ENCODE measurements at regions not wholly inside any gene's neighbourhood (a gene's known extent, or its start where the extent isn't known, plus 50 kb on each side); places are given as distances from the start of the nearest gene placed in this dataset.
"Not testable (repeated sequence)": the region's sequence is repeated elsewhere in the genome, so short reads cannot be mapped to it uniquely, and the experiment has no call there.

DNA sequence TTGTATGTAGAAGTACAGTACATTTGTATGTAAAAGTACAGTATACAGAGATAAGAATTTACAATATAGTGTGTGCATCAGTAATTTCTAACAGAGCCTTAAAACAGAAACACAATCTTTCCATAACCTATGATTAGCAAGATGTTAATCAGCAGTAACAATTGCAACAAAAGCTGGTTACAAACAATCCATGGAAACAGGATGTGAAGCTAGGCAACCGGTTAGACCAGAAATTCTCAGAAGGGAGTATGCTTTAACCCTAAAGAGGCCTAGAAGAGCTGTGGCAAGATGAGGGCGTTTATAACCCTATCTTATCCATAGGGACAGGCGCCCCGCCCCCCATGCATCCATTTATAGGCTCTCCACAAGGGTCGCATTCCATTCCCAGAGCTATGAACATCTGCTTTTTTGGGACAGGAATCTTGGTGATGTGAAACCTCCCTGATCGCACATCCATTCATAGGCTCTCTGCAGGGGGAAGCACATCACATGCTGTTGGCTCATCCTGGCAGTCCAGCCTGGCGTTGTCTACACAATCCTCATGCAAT is 180.3 kb downstream of the PDGFRA start:
- DNase-seq: not testable (repeated sequence)

DNA sequence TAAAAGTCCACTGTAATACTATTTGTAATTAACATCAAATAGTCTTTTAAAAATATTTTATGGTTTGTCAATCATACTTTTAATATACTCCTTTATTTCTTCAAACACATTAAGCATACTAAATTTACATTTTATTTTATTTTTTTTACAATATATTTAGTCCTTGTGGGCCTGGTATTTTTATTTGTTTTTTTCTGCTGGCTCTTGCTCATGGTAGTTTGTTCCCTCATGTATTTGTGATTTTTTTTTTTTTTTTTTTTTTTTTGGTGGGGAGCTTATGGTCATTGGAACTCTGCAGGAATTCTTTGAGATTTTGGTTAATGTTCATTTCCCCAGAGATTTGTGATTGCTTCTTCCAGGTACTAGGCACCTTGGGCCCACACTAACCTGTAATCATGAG is 185.5 kb downstream of the PDGFRA start:
- no peak for DNase-seq

DNA sequence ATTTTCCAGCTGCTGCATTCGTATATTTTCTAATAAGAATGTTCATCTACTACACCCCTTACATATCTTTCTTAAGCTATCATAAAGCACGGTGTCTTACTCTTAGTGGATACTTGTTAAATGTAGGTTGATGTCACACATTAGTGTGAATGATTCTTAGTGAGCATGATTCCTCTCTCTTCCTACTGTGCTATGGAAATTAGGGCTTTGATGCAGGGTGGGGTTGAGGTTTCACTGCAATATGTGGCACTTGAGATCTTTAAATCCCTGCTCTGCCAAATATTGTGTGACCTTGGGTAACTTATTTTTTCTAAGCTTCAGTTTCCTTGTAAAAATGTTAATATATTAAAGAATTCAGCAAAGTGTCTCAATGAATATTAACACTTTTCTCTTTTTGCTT is 188.4 kb downstream of the PDGFRA start:
- no peak for DNase-seq

DNA sequence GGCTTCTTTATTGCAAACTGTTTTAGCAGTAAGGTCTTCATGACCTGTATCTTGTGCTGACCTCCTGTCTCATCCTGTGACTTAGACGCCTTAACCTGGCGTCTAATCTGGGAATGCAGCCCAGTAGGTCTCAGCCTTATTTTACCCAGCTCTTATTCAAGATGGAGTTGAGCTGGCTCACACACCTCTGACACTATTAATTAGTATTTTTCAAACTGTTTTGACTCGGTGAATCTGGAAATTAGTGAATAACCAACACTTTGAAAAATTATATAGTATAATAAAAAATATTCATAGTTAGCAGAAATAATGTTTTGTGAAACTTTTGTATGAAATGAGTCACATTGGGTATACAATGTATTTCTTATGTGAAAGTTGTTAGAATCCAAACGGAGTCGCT is 189.4 kb downstream of the PDGFRA start:
- DNase-seq: no peak

DNA sequence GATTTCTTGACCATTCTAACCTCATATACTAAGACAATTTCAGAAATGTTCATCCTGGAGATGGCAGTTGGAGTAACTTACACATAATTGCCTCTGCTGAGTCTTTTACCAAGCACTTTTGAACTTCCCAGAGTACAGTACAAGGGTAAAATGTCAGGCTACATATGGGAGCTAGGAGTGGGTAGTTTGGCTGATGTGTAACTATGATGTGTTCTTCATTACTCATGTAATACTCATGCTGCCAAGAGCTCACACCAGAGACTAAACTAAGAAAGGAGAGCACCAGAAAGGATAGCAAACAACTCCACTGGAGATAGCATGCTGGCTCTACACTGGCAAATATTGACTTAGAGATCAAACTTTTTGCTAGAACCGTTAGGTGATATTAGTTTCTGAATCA is 194.0 kb downstream of the PDGFRA start:
- DNase-seq: no peak

DNA sequence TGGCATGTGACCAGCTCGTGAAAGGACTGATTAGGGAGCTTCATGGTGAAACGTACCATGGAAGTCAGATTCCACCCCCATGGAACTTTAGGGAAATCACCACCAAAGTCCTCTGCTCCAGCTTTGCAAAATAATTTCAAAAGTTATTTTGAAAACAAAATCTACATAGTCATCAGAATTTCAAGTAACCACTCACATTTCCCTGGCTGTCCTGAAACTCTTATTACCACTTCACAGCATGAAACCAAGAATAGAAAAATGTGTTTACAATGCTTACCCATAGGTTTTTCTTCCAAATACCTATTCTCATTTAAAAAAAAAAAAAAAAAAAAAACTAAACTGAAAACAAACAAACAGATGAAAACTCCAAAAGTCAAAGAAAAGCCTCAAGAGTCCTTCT is 198.7 kb downstream of the PDGFRA start:
- no peak for DNase-seq

DNA sequence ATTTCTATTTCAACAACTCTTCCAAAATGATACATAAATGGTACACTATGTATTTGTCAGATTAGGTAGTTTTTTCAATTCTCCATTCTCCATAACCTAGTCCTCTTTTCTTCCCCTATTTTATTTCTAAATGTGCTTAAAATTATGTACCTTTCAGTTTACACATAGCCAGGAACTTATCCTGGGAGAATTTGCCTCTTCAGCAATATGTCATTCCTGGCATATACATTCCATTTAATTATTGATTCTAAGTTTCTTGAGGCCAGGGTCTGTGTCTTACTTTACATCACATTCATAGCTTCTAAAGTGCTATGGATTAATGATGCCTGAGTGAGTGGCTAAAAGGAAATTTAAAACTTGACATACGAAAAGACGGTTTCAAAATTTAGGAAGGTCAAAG is 199.8 kb downstream of the PDGFRA start:
- DNase-seq: no peak

DNA sequence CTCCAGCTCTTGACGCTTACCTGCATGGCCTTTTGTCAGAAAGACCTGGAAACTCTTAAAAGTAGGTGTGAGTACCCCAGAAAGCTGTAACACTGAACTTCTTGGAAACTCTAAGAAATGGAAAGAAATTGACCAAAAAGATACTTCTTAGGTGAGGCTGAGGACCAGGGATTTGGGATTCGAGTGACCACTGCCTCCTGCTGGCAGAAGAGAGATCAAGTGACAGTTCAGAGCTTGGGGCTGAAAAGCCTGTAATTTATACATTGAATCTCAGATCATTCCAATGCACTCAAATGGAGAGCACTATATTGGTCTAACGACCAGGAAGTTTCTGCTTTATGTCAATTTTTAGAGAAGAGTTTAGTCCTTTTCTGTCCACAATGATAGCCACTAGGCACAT is 204.6 kb downstream of the PDGFRA start:
- no peak for DNase-seq

DNA sequence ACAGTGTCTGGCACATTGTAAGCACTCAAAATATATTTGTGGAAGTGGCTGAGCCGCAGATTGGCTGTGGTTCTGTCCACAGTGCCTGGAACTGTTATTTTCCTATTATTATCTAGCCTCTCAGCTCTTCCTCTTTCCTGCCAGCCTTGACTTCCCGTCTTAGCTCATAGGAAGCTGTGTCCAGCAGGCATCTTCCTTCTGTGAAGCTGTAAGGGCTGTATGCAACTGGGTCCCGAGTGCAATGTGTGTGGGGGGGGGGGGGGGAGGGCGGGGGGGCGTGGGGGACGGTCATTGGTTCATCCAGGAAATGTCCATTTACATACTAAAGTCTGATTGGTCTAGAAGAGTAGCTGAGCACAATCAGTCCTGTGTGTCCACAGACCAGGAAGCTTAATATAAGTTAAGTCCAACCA is 210.7 kb downstream of the PDGFRA start:
- no peak for DNase-seq

DNA sequence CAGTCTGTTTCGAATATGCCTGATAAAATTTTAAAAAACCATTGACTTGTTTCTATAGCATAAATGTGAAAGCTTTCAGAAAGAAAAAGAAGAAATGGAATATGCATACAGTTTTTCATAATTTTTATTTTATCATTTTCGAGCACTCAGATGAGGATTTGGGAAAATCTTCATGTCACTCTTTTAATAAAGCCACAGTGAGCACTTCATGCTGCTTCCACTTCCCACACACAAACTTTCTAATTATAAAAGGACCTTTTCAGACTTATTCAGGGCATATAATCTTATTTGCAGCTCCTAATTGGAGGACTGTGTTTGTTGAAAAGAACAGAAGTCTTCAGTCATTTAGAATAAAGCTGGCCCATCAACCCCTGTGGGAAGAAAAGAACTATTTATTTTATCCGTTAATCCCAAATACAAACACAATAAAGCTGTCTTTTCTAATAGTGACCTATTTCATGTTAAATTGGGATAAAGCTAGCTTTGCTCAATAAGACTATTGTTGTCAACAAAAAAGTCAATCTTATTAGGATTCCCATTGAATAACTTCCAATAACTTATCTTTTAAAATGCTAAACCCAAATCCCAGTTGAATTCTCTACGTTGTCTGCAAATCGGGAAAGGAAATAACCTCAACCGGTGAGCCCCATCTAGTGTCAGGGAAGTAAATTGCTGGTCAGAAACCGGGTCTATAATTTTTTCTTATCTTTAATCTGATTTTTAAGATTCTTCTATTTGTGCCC is 211.5 kb downstream of the PDGFRA start:
- DNase-seq: peak; percentile 2

DNA sequence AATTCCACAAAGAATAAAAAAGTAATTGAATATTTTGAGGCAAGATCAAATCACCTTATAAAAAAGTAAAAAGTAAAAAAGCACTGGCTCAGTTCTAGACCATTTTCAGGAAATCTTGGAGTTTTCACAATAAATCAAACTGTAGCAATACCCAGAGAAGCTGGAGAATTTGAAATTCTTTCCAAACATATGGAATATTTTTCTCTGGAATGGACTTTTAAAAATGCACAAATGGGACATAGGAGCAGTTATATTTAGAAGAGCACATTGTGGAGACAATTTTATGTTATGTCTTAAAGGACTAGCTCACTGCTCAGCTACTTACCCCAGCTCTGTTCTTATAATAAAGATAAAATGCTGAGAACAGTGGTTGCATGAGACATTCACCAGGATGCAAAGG is 211.9 kb upstream of the KIT start:
- DNase-seq: no peak

DNA sequence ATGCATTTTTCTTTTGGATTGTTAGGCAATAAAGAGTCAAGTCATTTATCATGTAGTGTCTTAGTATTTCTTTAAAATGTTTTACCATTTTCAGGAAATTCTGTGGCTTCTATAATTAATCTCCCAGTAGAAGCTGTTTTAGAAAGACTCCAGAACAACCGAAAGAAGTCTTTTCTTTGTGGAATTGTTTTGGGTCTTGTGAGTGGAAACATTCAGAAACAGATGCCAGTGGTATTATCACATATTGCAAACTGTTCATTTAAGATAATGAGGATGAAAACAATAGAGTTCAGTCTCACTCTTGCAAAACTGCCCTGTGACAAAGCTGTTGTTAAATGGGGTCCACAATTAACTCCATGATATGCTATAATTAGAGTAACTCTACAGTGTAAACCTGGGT is 211.2 kb upstream of the KIT start:
- no peak for DNase-seq

DNA sequence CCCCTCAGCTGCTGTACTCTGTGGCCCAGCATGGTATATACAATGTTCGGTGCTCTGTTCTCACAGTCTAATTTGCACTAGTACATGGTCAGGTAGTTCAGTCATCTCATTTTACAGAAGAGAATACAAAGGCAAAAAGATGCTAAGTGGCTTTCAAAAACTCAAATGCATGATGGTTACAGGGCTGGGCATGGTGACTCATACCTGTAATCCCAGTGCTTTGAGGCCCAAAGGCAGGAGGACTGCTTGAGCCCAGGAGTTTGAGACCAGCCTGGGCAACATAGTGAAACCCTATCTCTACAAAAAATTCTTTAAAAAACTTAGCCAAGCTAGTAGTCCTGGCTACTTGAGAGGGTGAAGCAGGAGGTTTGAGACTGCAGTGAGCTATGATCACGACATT is 210.5 kb upstream of the KIT start:
- no peak for DNase-seq

DNA sequence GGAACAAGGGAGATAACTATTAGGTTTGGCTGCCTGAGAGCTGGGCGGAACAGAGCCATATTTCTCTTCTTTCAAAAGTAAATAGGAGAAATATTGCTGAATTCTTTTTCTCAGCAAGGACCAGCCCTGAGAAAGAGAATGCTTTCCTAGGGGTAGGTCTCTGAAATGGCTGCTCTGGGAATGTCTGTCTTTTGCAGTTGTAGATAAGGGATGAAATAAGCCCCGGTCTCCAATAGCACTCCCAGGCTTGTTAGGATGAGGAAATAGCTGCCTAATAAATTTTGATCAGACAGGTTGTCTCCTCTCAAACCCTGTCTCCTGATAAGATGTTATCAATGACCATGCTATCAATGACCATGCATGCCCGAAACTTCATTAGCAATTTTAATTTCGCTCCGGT is 207.8 kb upstream of the KIT start:
- no peak for DNase-seq

DNA sequence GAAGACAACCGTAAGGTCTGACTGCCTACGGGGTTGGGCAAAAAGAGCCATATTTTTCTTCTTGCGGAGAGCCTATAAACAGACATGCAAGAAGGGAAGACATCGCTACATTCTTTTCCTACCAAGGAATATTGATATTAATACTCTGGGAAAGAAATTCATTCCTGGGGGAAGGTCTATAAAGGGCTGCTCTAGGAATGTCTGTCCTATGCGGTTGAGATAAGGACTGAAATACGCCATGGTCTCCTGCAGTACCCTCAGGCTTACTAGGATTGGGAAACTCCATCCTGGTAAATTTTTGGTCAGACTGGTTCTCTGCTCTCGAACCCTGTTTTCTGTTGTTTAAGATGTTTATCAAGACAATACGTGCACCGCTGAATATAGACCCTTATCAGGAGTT is 190.8 kb upstream of the KIT start:
- not testable (repeated sequence) for DNase-seq

DNA sequence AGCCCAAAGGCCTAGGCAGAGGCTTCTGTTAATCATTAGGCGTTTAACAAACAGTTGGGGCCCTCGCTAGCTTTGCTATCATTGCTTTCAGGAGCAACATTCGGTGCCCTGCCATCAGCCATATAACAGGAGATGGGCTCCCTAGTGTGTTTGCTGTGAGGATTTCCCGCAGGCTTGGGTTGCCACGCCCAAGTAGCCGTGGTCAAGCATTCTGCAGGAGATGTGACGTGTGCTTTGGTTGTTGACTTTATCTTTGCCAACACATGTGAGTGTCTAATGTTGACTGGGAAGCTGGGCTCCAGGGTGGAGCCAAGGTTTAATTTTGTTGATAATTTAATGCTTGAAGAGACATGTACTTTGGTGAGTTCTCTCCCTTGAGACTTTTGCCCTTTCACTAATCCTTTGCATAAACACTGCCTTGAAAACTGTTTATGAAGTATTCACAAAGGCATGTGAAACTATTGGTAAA is 184.6 kb upstream of the KIT start:
- DNase-seq: no peak

DNA sequence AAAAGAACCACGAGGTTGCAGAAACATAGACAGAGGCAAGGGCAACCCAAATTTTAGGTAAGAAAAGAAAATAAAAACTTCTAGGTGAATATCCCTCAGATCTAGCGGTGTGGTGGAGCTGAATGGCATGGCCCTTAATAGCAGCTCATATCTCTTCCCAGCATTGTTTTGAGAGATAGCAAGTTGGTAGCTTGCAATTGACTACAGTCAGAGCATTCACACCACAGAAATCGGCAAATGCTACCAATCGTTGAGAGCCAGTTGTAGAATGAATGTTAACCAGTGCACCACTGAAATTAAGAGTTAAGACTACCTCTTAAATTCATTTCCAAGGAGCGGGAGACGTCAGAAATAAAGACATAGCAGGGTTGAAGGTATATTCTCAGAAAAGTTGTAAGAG is 184.0 kb upstream of the KIT start:
- DNase-seq: no peak

DNA sequence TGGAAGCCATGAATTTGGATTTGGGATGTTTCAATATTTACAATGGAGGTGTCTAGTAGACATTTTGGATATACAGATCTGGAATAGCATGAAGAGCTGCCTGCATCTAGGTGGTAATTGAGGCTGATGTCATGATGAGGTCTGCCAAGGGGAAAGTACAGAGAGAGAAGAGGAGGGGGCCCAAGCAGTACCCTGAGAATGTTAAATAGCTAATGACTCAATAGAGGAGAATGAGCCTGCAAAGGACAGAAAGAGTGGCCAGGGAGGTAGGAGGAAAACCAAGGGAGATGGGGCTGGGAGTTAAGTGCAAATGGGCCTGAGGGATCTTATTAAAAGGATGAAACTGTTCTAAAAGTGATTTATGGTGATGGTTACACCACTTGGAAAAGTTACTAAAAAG is 182.2 kb upstream of the KIT start:
- DNase-seq: no peak

DNA sequence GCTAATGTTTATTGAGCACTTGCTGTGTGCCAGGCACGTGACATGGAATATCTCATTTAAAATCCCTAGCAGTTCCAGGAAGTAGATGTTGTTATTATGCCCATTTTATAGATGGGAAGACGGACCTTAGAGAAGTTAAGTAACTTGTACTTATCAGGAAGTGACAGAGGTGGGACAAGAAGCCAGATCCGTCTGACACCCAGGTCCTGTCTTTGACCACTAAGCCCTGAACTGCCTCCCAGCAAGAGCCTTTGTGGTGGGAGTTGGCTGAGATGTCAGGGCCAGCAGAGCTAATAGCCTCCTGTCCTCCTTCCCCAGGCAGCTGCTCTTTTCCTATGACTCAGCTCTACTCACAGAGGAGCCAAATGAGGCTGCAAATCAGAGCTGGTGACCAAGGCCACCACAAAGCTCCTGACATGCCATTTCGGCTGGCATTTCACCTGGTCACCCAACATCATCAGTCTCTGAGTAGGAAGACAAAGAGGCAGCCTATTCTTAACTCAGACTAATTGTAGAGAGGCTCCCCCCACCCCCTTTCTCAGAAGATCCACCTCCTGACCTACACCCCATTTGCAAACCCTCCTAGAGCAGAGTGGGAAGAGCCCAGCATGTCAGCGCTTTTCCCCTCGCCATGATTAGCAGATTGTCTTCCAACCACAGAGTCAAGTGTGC is 175.1 kb upstream of the KIT start:
- DNase-seq: no peak

DNA sequence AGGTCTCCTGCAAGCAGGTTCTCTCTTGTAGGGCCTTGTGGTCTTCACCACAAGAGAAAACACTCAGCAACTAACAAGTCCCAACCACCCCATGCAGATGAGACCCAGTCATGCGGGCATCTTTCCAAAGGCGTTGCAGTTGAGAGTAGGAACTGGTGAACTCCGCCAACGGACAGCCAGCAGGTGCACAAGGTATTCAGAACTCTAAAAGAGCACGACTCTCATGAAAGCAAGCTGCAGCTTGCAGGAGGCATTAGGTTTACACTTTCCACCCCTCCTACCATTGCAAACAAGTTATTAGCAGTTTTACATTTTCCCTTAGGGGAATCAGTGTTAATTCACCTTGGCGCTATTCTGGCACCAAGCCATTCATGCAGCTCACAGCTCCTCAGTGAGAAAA is 173.4 kb upstream of the KIT start:
- no peak for DNase-seq

DNA sequence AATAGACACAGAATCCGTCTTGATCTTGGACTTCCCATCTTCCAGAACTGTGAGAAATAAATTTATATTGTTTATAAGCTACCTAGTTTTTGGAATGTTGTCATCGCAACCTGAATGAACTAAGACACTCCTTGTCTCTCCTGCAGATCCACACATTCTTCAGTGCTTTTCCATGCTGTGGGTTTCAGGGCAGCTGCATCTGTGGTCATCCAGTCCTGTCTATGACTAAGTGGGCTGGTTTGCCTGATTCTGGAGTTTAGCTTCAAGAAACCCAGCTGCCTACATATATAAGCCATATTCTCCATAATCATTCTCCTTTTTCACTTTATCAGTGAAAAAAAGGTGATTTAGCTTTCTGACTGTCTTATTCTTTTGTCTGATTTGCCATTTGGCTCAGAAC is 170.3 kb upstream of the KIT start:
- no peak for DNase-seq

DNA sequence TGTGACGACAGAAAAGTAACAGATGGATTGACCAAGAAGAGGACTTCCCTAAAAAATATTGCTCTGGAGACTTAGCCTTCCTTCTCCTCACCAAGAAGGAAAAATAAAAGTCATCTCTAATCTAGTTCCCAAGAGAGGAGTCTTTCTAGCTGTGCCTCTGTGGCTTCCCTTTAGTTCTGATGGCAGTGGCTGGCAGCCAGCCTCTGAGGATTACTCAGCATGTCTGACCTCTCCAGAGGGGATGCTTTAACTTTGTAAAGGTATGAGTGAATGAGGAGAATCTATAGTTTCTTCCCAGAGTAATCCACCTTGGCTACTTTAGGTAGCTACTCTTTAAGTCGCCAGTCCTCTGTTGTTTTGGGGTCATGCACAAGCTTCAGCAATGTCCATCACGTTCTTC is 163.9 kb upstream of the KIT start:
- DNase-seq: no peak

DNA sequence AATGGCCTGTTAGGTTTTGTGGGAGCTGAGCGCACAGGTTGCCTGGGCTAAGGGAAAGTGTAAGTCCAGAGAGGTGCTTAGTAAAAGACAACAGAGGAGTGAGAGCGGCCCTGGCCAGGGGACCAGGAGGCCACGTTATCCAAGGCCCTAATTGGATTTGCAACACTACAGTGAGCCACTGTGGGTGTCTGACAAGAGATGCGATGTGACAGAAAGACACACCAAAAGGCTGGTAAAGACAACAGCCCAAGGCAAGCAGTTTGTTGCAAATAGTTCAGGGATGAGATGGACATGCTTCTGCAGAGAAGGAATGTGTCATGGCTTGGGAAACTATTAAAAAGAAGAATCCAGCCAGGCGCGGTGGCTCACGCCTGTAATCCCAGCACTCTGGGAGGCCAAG is 162.7 kb upstream of the KIT start:
- DNase-seq: no peak

DNA sequence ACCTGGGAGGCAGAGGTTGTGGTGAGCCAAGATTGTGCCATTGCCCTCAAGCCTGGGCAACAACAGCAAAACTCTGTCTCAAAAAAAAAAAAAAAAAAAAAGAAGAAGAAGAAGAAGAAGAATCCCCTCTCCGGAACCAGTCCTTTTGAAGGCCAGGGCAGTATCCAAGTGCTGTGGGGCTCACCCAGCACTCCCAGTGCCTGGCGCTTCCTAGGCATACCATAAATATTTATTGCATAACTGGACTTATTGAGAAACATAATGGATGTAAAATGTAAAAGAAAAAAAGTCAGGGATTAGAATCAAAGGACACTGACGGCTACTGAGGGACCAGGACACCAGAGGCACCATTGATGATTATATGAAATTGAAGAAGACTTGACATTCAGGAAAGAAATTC is 162.1 kb upstream of the KIT start:
- no peak for DNase-seq

DNA sequence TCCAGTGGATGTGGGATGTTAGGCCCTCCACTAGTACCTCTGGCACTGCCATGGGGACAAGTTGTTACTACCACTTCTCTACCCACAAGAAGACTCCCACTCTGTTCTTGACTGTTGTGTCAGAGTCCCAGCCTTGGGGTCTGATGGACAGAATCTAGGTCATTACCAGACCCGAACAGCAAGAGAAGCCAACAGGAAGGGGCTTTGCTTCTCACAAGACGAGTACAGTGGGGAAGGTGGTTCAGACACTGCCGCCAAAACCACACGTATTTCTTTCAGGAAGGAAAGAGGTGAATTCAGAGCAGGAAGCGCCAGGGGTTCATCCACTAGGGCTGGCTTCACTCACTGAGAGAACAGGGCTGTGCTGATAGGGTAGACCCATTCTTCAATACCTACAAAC is 161.3 kb upstream of the KIT start:
- no peak for DNase-seq
